ENCODE measurements at regions not wholly inside any gene's neighbourhood (a gene's known extent, or its start where the extent isn't known, plus 50 kb on each side); places are given as distances from the start of the nearest gene placed in this dataset.

GRCh38 chr11:15690320-15690719, 575.6 kb downstream of the INSC start:
- DNase-seq (ENCODE audit: low spot score): no peak

DNA sequence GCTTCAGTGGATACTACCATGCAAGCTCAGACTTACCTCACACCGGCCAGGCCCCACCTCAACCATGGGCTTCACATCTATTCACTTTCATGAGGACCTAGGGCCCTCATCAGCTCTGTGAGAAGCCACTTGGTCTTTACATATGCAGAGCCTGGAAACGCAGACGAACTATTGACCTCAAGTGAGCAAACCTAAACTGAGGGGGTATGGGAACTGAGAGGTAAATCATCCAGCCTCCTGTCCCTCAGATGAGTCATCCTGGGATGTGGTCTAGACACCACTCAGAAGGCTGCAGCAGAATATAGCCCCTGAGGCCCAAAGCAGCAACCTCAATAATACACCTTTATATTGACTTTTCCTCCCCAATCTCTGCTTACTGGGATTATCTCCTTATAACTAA, 578.0 kb downstream of the INSC start:
- no peak for DNase-seq (ENCODE audit: low spot score)

DNA sequence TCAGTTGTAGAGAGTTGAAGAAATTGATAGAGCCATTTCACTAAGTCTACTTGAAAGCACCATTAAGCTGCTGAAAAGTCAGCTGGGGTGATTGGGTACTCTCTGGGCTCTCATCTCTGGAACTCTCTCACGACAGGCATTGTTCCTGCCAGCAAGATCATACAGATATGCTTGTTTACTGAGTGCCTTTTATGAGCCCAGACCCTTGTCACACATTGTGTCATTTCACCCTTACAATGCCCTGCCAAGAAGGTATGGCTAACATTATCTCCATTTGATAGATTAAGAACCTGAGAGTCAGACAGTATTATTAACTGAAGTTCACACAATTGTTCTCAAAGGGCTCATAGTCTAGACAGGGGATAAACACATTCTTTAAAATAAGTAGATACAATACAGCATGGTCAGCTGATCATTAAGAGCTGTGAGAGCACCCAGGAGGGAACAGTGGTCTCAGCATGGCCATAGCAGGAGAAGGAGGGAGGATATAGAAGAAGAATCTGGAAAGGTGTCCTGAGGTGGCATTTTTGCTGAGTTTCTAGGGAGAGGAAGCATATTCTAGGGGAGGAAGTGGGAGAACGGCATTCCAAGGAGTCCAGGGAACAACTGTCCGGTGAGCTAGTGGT, 580.5 kb downstream of the INSC start:
- DNase-seq (ENCODE audit: low spot score): no peak

DNA sequence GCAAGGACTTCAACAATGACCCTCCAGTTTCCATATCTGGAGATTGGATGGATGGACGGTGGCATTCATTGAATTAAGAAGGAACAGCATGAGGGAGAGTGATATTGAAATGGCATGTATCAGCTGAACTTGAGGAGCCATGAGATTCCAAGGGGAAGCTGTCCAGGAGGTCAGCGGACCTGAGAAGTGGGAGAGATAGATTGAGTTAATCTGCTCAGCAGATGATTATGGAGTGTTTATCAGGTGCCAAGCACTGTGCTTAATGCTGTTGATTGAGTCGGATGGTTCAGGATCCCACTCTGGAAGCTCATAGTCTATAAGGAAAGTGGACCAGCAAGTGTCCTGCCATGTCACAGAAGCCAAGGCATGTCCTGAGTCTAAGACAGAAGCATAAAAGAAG, 581.3 kb downstream of the INSC start:
- DNase-seq (ENCODE audit: low spot score): no peak

DNA sequence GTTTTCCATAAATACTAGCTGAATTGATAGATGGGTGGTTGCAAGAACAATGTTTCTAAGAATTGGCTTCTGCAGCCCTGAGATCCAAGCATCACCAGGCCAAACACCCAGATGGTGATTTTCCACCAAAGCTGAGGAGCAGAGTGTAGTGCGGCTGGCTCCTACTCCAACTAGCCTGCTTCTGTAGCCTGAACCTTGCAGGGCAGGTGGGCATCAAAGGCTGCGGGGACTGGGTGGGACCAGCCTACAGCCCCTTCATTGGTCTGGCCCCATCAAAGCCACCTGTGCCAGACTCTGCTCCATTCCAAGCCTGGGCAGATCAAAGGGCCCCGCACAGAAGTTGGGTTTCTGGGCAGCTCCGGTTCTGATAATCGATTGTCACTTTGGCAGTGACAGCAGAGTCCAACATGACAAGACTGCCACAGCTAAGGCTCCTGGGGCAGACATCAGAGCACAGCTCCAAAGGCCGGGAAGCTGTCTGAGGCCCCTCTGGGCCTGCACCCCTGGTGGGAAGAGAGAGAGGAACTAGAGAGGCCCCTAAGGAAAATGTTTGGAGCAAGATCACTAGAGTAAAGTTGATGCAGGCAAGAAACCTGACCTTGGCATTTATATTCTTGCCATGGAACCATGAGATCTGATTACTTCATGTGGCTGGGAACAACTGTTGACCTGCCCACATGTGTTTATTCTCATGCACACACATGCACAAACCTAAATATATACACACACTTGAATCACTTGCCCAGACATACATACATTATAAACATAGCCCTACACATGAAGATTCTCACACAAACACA, 582.9 kb downstream of the INSC start:
- no peak for DNase-seq (ENCODE audit: low spot score)

GRCh38 chr11:15698855-15699254, 584.1 kb downstream of the INSC start:
- no peak for DNase-seq (ENCODE audit: low spot score)

- no peak for DNase-seq (ENCODE audit: low spot score)
Observed at GRCh38 chr11:15699978-15700377, 585.3 kb downstream of the INSC start.

- no peak for DNase-seq (ENCODE audit: low spot score)
Observed at GRCh38 chr11:15700456-15700855, 585.7 kb downstream of the INSC start.

- no peak for DNase-seq (ENCODE audit: low spot score)
Observed at GRCh38 chr11:15704064-15704463, 589.3 kb downstream of the INSC start.

GRCh38 chr11:15704556-15704955, 589.8 kb downstream of the INSC start:
- no peak for DNase-seq (ENCODE audit: low spot score)

DNA sequence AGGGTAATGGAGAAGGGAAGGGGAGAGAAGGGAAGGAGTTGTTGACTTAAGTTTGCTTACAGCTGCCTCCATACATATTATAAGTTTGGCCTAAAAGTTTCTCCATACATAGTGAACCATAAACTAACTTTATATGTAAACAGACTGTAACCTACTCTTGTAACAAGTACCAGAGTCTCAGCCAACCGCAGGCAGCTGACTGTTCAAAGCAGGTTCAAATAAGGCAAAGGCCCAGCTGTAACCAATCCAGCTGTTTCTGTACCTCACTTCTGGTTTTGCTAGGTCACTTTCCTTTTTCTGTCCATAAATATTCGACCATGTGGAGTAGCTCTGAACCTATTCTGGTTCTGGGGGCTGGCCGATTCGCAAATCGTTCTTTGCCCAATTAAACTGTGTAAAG, 591.2 kb downstream of the INSC start:
- no peak for DNase-seq (ENCODE audit: low spot score)

GRCh38 chr11:15707194-15707593, 592.5 kb downstream of the INSC start:
- DNase-seq (ENCODE audit: low spot score): no peak

- no peak for DNase-seq (ENCODE audit: low spot score)
Observed at GRCh38 chr11:15707971-15708370, 593.2 kb downstream of the INSC start.

DNA sequence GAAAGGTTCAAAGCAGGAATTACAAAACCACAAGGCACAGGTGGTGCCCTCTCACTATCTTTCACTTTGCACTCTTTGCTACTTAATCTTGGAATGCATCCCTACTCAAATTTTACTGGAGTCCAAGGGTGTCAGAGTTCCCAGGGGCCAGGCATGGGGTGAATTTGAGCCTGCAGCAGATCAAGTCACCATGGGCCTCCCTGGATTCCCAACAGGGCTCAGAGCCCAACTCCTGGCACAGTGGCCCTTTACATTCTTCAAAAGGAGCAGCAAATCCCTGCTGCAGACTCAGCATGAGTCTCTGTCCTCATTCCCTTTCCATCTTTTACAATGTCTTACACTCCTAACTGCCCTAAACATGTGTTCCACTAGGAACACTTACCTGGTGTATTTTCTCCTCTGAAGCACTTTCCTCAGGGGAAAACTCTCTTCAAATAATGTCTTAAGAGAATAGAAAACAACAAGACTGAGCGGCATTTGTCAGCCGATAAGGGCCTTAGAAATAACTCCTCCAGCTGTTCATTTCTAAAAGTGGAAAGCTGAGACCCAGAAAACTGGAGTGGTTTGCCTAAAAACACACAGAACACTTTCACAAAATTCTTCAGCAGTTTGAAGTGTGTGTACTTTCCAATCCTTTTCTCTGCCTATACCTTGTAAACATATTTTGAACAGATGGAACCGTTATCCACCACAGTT, 596.0 kb downstream of the INSC start:
- DNase-seq (ENCODE audit: low spot score): no peak

GRCh38 chr11:15711311-15711710, 596.6 kb downstream of the INSC start:
- DNase-seq (ENCODE audit: low spot score): no peak

DNA sequence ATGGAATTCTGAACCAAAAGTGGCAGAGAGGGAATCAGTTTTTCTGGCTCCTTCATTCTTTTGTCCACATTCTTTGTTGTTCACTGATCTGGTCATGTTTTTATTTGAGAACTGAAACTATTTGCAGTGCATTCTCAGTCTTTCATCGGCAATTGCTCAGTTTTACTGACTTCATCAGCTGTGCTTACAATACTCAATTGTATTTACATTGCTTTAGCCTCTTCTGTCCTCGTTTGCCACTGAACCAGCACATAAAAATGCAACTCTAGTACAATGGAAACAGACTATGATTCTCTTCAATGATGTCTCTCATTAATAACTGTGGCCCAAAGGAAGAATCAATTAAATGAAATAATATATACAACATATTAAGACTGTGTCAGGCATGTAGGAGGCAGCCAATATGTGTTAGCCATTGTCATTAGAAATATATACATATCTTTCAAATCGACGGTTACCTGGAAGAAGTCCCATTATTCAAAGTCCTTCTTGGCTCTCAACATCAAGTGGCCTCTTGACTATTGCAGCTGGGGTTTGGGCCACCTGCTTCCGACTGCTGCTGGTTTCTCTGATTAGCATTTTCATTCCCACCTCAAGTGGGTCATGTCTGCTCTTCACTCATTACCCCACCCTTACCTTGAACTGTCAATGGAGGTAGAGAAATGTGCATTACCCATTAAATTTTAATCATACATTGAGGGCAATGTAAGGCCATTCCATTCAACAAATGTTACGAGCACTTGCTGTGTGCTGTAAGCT, 600.1 kb downstream of the INSC start:
- no peak for DNase-seq (ENCODE audit: low spot score)

DNA sequence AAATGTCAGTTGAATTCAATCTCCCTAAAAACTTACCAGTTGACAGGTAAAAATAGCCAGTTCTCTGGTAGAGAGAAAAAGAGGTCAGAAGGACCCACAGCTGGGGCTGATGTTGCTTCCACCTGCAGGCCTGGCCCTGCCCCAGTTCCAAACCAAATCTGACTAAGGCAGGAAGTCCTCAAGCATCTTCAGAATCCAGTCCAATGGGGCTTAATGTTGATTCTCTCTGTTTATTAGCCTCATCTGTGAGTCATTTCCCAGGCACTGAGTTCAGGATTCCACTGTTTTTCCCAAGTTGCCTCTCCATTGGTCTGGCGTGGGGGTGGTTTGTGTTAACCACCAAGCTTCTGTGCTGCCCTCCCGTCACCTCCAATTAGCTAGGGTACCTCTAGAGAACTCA, 601.8 kb downstream of the INSC start:
- DNase-seq (ENCODE audit: low spot score): no peak

DNA sequence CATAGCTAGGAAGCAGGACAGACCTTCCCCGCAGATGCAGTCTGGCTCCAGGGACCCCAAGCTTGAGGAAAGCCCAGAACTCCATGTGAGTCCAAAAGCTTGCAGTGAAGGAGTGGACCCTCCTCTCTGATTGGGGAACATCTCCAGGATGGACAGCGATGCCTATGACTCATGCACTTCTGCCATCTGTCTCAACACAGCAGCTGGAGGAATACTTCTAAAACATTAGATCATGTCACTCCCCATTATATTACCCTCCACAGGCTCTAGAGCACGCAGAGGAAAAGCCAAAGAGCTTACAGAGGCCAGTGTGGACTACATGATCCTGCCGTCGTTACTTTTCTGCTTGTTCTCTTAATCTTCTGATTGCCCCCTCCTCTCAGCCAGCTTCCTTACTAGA, 605.7 kb downstream of the INSC start:
- DNase-seq (ENCODE audit: low spot score): no peak

- DNase-seq (ENCODE audit: low spot score): no peak
Observed at GRCh38 chr11:15723966-15724365, 609.2 kb downstream of the INSC start.

GRCh38 chr11:15724601-15725000, 609.9 kb downstream of the INSC start:
- no peak for DNase-seq (ENCODE audit: low spot score)

- DNase-seq (ENCODE audit: low spot score): no peak
Observed at GRCh38 chr11:15725246-15725645, 610.5 kb downstream of the INSC start.
